Skin of body (tissue), 1 donor: ENCODE measurements at regions not wholly inside any gene's neighbourhood (a gene's known extent, or its start where the extent isn't known, plus 50 kb on each side); places are given as distances from the start of the nearest gene placed in this dataset.

Experiments used
- DNase-seq: peaks from one replicate; lab custom pipeline; 2025; lab: John Stamatoyannopoulos, UW

DNA sequence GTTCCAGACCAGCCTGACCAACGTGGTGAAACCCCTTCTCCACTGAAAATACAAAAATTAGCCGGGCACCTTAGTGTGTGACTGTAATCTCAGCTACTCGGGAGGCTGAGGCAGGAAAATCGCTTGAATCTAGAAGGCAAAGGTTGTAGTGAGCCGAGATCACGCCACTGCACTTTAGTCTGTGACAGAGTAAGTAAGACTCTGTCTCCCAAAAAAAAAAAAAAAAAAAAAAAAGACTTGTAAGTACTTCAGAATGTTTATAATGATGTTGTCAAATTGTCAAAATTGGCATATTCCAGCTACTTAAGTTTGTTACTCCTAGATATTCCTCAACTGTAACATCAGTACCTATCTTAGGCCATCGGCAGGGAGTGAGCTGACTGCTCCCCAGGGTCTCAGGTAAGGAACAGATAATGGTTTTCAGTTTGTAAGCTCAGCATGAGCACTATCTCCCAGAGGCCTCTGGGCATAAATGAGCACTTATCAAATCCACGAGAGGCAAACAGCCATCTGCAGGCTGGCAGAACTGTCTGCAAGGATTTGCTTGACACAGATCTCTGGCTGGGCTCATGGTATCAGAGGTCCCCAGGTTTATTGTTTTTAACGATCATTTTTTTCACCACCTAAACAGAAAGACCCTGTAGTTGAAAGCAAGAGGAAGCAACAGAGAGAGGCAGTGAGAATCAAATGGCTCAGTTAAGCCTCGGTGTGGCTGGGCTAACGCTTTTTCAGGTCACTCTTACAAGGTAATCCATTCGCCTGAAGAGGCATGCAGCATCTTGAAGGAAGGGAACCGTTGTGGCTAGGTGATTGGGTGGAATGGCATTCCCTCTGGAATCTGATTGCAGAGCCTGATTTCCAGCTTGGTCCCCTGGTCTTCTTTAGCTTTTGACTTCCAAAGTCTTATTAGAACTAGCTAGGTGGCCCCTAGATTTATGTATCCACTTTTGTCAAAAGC, 115.9 kb downstream of the LY86 start:
- no peak for DNase-seq

DNA sequence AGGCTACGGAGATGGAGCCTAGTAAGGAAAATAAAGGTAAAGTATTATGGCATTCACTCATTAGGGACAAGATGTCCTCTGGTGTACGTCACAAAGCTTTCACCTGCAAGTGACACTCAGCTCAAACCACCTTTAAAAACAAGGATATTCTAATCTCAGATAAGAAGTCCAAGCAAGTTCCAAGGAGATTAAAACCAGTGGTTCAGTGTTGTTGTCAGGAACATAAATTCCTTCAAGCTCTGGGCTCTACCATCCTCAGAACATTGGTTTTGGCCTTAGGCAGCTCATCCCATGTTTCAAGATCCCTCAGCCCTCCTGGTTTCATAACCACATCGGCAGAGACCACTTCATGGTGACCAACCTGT, 116.5 kb downstream of the LY86 start:
- DNase-seq: no peak

DNA sequence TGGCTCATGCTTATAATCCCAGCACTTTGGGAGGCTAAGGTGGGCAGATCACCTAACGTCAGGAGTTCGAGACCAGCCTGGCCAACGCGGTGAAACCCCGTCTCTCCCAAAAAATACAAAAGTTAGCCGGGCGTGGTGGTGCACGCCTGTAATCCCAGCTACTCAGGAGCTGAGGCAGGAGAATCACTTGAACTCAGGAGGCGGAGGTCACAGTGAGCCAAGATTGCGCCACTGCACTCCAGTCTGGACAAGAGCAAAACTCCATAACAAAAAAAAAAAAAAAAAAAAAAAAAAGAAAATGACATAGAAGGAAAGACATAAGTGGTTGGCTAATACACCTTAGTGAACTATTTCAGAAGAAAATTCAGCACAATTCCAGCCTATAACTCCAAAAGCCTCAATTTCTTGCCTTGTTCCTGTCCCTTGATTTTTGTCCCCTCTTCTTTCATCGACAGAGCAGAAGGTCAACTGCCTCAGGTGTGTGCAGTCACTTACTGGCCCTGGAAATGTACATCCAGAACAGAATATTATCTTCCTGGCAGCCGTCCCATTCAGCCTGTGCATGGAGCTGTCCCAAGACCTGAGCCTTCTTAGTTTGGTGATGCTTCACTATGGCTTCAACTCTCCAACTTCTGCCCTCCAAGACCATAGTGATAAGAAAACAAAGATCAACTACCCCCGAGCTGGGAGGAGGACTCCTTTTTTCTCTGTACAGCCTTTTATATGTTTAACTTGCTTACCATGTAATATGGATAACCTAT, 117.6 kb downstream of the LY86 start:
- no peak for DNase-seq

DNA sequence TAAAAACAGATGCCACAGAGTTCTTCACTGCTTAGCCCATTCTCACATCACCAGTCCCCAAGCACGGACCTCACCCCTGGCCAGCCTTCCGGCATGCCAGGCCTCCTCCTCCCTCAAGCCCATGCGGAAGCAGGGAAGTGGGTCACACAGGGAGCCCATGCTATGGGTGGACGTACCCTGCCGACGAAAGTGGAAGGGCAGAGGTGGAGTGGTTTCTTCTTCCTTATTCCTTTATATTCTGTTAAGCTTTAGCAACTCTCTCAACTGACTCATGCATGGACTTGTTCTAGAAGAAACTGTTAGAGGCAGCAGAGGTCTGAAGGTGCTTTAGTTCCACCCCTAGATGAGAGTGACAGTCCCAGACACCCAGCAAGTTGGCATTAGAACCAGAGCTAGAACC, 118.6 kb downstream of the LY86 start:
- no peak for DNase-seq

DNA sequence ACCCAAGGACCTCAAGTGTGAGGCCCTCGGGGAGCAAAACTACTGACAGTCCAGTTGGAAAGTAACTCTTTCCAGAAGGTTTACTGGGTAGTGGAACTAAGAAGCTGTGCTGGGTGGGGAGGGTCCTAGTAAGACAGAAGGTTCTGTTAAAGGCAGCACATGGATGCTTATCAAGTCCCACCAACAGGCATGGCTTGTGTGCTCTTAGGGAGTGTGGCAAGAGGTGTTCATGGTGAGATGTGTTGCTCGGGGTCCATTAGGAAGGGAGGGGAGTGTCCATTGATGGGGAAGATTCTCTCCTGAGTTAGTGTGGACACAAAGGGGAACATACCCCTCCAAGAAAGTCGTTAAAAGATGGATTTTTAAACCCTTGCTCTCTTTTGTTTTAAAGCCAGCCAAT, 120.6 kb downstream of the LY86 start:
- no peak for DNase-seq

DNA sequence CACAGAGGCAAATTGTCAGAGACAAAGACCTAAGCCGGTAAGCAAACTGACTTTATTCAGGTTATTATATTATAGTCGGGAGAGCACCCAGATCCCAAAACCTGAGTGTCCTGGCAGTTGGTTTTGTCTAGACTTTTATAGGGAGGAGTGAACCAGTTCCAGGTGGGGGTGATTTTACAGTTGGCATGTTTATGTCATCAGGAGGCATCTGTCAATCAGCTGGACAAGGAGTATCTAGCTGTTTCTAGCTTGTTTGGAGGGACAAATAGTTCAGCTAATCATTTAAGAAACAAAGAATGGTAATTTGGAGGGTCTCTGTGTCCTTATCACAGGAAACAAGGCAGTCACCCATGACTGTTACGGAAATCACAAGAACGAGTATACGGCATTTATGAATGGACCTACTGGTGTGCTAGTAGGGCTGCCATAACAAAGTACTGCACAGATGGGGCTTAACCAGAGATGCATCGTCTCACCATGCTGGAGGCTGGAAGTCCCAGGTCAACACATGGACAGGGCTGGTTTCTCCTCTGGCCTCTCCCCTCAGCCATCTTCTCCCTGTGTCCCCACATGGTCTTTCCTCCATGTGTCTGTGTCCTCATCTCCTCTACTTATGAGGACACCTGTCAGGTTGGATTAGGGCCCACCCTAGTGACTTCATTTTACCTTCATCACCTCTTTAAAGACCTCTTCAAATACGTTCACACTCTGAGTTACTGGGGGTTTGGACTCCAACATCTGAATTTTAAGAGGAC, 122.7 kb downstream of the LY86 start:
- DNase-seq: no peak

DNA sequence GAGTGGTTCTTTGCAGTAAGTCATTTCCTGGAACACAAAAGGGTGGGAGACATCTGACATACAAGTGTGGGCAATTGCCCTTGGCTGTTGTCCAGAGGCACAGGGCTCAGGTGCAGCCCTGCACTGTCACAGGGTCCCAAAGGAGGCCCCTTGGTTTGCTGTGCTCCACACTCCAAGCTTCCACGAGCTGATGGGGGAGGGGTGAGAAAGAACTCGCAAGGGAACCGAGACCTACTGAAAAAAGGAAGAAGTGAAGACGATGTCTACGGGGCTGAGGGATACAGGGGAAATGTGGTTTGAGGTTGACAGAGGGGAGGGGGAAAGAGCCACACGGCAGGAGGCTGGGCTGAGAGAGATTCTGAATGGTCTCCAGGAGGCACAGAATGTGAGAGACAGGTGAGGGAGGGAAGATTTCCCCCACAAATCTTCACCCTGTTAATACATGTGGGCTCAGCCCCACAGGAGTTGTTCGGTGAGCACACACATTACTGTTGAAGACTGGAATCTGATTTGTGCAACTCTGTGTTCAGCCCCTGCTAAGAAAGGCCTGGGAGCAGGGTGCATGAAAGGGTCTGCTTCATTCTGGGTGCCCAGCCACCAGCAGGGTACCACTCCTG, 123.4 kb downstream of the LY86 start:
- no peak for DNase-seq

DNA sequence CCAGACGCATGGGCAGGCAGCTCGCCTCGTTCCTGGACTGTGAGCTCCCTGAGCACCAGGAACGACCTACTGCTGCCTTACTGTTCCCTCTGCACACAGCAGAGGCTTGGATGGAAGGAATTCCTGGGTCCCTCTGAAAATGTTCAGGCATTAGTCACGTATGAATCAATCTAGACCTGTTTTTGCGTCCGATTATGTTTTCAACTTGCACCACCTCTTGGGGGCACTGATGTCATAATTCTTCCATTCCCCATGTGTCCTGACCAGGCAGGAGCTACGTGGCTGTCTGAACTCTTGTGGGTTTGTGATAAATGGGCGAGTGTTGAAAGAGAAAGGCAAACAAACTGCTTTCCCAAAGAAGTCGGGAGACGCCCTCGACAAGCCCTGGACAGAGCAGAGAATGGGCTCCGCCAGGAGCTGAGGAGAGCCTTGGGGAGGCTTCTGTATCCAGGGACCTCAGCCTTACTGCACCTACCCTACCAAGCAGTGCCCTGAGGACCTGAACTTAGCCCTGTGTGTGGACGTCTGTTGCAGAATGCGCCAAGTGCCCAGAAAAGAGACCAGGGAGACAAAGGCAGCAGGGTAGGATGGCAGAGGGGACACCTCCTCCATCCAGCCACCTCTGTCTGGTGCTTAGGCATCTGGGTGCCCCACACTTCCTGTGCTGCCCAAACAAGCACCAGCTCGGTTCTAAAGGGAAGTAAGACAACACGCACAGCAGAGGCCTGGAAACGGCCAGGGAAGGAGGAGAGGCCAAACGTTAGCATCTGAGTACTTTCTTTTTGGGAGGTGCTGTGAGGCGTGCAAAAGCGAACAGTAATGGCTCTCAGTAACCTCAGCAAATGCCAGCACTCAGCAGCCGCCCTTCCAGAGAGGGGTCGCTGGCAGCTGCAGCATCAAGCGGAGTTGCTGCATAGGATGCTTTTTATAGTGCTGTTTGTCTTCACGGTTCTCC, 124.2 kb downstream of the LY86 start:
- DNase-seq: no peak

DNA sequence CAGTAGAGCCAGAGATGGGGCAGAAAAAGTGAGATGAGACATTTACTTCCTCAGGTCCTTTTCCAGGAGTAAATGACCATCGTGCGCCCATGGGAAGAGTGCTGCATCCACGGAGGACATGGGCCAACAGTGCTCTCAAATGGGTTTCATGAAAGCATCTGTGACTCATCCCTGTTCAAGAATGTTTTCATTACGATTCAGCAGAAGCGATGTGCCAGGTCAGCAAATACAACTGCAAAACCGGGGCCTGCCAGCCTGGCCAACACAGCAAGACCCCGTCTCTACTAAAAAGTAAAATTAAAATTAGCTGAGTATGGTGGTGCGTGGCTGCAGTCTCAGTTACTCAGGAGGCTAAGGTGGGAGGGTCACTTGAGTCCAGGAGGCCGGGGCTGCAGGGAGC, 125.1 kb downstream of the LY86 start:
- DNase-seq: peak; percentile 32

DNA sequence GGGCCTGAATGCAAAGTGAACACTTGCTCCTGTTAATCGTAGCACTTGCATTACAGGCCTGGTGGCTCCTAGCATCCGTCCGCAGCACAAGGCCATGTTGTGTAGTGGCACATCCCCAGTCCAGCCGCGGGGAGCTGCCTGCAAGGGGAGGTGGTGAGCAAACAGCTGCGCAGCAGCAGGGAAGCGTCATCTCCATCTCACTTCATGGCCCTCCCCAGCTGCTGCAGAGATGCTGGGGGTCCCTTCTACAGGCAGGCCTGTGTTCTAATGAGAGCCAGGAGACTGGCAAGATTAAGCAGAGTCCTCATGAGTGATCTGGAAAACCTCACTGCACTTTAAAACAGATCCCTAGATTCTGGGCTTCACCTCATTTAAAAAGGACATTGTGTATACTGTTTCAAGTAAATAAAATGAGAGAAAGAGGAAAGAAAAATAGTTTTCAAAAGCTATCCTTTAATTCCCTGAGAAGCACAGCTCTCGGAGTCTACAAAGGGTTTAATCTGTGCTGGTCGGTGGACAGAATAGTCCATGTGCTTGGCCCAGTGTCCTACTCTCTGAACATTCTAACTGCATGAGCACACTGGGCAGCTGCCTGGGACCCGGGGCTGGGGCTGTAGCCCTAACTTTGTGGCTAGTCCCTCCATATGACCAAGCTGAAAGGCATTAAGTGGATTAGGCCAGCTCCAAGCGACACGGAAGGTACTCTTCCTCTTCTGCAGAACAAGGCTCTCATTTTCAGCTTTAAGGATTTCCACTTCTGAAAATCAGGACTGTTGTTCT, 125.8 kb downstream of the LY86 start:
- peak; percentile 38 for DNase-seq

DNA sequence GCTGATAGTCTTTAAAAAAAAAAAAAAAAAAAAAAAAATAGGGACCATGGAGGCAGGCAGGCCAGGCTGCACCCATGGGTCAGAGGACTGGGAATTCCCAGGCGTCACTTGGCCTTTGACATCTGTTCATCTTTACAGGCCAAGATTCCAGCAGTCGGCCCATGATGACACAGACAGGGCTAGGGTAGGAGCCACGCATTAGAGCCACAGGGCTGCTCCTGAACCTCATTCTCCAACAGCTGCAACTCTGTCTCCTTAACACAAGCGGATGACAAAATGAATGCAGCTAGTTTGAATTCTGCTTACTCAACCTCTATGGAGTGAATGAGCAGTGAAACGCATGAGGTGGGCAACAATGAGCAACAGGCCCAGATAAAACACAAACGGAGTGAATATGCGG, 126.4 kb downstream of the LY86 start:
- DNase-seq: no peak

DNA sequence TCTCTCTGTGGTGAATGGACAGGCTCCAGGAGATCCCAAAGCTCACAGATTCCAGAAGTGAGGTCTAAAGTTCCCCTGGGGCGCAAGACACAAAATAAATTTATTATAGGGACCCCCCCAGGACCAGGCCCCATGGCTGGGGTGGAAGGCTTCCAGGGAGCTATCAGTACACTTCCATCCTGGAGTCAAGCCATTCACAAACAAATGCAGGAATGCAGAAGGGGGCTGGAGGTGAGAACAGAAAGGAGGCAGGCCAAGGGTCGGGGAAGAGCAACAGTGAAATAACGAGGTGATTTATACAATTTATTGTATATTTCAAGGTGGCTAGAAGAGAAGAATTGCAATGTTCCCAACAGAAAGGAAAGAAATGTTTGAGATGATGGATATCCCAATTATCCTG, 126.9 kb downstream of the LY86 start:
- no peak for DNase-seq

DNA sequence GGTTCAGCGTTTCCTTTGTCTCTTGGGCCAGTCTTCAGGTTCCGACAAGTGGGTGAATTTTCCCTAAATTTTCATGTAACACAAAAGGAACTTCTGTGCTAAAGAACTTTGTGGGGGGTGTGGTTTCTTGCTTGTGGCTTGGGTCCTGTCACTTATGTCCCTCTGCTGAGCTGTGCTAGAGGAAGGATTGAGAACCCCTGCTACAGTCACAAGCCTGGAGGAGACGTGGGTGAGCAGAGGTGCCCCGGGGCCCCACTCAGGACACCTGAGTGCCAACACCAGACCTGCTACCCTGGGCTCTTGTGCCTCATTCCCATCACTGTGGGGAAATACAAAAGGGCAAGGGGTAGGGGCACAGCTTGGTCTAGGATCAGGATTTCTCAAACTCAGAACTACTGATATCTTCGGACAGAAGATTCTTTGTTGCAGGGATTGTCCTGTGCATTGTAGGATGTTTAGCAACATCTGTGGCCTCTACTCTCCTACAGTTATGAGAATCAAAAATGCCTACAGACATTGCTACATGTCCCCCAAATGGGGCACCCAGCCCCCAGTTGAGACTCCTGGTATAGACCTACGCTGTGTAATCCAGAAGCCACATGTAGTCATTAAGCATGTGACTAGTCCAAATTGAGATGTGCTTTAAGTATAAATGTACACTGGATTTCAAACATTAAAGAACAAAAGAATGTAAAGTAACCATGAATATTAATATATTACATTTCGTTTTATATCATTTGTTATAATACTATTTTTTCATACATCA, 128.7 kb downstream of the LY86 start:
- DNase-seq: no peak

DNA sequence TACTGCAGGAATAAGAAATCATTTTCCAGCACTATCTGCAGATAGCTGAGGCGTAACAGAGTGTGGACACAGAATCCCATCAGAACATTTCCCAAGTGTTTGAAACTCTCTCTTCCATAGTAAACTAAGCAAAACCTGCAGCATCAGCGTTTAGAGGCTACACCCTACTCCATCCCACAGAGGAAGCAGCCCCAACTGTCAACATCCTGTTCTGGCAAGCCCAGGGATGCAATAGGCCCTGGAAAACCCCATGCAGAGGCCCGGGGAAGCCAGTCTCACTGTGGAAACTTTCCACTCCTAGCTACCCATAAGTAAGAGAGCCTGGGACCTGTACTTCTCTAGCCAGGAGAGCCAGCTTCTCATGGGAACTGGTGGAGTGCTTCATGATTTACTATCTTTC, 129.4 kb downstream of the LY86 start:
- DNase-seq: peak; percentile 59

DNA sequence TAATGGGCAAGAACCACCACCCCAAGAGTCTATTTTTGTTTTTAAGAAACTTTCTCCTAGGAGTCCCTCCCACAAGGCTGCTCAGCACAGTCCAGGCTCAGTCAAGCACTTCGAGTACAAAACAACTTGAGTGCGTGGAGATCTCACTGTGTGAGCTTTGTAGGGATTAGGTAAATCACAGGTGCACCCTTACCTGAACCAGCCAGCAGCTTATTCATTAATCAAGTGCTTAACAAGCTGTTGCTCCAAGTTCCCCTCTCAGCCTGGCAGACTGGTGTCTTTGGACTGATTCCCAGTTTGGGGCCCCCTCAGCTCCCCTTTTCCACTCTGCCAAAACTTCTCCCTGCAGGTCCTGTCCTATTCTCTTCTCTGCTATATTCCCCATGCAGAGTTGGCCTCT, 133.1 kb downstream of the LY86 start:
- no peak for DNase-seq

DNA sequence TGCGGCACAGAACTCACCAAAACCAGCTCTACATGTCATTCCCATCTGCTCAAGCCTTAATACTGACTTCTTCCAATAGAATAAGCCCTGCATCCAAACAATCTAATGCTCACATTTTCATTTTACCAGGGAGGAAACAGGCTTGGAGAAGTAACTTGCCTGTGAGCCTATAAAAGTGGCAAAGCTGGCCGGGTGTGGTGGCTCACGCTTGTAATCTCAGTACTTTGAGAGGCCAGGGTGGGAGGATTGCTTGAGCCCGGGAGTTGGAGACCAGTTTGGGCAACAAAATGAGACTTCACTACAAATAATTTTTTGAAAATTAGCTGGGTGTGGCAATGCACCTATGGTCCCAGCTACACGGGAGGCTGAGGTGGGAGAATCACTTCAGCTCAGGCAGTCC, 133.7 kb downstream of the LY86 start:
- no peak for DNase-seq

DNA sequence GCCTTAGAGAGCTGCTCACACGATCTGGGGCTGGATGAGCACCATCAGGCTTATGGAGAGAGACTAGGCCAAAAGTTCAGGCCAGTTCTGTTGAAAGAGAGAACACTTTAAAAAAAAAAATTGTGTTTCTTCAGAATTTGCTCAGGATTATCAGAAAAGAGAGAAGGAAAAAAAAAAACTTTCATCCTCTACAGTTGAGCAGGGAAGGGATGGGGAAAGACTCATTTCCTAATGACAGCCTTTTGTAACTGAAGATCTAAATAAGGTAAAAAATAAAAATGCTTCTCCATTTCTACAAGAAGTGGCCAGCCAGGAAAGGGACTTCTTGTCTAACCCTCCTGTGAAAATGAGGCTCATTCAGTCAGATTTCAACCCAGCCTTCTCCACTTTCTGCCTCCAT, 134.8 kb downstream of the LY86 start:
- no peak for DNase-seq

DNA sequence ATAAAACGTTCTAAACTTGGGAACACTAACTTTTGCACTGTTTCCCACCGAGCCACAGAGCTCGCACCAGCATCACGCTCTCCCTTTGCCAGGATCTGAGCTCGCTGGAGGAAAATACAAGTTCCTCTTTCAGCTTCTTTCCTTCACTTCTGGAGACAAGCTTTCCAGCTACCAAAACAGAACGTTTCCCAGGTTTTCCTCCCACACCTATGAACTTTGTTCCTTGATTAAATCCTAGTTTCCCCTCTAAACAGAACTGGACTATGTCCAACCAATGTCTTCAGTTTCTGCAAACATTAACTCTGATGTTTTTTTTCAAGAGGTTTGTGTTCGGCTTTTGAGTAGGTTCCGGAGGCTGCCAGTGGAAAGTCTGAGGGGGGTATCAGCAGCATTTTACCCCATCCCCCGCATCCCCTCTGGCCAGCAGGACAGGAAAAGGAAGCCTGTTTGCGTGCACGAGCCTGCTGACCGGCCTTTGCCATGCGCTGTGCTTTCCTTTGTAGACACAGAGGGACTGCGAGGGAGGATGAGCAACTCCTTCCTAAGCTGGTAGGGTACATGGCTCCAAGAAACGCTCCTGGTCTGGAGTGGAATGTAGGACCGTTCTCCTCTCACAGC, 135.5 kb downstream of the LY86 start:
- peak; percentile 70 for DNase-seq
